GM19328 (cell line): ENCODE measurements at regions not wholly inside any gene's neighbourhood (a gene's known extent, or its start where the extent isn't known, plus 50 kb on each side); places are given as distances from the start of the nearest gene placed in this dataset.

Experiments used
- ATAC-seq: cut with Tn5 transposase; IDR thresholded peaks from one replicate; pipeline ENCODE4 v1.9.1; 2021; ENCODE audit warnings: mild to moderate bottlenecking, moderate library complexity; ENCODE audit not compliant: unreplicated experiment

GRCh38 chr12:114774699-114775098 lies 90.7 kb upstream of the TBX3 start:
- no peak for ATAC-seq

DNA sequence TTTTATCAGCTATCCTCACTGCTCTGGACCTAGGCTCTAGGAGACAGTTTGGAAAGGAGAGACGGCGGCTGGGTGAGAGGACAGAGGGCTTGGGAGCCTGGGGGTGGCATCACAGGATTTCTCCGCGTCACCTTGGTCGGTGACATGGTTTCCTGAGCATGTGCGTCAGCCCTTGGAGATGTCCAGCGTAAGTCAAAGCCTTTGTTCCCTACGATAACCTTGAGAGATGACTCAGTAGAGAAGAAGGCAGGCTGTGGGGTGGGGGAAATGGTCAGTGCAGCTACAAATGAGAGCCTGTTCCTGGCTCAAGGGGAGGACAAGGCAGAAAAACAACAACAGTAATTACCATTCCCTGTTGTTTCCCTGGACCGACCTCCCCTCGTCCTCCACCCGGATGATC lies 90.2 kb upstream of the TBX3 start:
- no peak for ATAC-seq

DNA sequence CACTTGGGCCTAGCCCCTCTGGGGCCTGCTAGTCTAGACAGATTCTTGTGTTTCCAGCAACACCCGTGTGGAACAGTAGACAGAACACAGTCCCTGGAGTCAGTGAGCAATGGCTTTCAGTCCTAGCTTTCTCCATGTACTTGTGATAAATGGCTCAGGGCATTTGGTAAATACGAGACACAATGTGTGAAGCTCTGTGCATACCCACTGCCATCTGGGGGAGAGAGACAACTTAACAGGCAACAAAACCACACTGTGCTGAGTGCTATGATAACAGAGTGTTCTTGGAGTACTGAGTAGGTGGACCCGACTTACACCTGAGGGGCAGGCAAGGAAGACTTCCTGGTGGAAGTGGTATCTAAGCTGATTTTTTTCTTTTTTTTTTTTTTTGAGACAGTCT lies 86.3 kb upstream of the TBX3 start:
- ATAC-seq = no peak

DNA sequence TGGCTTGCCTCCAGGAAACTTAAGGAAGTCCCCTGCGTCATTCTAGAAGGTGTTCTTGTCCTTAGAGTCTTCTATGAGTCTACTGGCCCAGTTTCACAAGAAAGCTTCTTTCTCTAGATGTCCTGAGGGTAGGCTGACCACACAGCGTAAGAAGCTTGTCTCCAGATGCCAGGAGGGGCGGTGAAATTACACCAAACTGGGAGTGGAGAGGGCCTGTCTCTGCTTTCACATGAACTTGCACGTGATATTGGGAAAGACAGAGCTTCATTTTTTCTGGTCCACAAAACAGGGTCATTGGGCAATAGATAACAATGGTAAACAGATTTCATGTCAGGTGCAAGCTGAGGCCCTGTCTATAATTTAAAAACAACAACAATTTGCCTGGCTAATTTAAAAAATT lies 85.7 kb upstream of the TBX3 start:
- no peak for ATAC-seq

DNA sequence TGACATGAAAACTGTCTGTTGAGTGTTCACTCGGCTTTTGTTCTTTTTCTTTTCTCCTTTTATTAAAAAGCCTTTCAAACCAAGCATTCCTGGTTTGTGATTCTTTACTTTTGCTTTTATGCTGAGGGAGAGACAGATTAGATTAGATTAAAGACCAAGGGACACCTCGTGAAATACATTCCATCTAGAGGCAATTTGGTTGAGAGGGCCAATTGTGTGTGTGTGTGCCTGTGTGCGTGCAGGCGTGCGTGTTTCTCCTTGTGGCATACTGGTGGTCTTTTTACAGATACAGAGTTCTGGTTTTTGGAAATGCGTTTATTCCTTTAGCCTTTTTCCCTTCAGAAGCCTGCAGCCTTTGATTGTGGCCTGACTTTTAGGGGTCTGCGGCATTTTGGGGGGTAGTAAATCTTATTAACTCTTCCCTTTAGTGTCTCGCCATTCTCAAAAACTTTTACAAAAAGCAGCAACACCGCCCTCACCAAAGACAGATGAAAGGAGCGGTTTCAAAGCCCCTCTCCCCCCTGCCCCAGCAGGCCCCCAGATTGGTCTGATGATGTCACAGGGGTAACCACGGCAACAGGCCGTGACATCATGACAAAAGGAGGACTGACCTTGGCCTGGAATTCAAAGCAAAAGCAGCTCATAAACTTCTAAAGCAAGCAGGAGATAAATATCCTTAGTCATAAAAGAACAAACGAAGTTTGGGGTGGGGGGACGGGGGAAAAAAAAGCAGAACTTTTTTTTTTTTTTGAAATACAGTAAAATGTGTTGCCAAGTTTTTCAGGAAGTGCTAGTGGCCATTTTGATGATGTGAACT lies 84.1 kb upstream of the TBX3 start:
- ATAC-seq = no peak

GRCh38 chr12:114767084-114767760 lies 83.2 kb upstream of the TBX3 start:
- no peak for ATAC-seq

DNA sequence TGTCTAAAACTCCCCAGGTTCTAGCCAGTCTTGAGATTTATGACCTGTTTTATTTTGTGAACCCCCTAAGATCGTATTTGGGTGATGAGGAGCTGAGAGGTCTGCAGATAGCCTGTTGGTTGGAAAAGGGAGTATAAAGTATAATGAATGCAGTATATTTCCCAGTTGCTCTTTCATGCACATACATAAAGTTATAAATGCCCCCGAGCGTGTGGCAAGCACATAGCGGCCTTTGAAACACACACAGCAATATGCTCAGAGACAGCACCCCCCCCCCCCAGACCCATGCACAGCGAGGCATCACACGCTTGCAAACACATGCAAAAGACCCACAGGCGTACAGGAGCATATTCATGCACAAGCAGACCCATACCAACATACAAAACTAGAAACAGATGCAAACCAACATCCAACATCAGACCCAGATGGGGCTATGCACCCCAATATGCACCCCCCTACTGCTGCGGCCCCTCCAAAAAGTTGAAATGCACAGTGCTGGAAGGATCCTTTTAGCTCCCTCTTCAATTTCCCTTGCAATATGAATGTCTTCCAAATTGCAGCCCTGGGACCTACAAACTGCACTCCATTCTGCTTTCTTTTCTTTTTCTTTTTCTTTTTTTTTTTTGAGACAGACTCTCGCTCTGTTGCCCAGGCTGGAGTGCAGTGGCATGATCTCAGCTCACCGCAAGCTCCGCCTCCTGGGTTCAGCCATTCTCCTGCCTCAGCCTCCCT lies 82.2 kb upstream of the TBX3 start:
- no peak for ATAC-seq

DNA sequence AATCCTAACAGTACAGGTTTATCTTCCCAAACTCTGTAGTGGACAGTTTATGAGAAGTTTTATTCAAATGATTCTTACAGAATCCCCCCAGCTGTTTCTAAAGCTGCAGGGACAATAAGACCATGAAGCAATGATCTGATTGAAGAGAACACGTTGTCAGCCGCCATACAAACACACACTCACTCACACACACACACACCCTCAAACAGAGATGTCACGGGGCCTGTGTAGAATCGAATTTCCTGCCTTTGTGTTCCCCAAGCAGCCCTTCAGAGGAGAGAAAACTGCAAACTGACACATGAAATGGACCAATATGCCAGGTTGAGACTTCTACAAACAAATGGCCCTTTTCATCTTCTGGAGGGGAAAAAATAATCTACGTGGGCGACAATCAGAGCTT lies 80.5 kb upstream of the TBX3 start:
- ATAC-seq = no peak

- no peak for ATAC-seq
Observed at GRCh38 chr12:114762490-114763110, 78.6 kb upstream of the TBX3 start.

DNA sequence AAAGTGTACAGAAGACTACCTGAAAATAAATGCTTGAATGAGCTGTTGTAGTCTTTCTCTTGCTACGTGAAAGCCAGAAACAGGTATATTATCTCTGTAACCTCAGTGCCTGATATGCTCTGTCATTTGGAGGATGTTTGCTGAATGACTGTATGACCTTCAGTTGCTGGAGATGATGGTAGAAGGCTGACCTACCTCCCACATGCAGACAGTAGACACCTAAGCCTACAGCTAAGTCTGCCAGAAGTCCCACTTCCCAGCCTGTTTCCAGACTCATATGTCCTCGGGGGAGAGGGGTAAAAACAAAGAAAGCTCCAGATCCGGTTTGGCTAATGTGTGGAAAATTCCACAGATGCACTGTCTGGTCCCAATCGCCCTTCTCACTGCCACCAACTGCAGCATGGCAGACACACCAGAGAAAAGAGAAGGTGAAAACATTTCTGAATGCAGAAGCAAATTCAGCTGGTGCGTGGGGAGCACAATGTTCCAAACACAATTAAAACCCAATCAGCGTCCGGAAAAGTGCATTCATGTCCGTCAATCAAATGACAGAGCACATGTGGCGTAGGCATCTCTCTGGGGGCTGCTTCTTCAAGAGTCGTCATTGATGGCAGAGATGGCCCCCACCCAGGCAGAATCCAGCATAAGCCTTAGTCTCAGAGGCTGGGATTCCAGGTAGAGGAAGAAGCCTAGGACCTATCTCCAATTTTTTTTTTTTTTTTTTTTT lies 76.3 kb upstream of the TBX3 start:
- no peak for ATAC-seq

GRCh38 chr12:114759635-114760034 lies 75.7 kb upstream of the TBX3 start:
- ATAC-seq = no peak

GRCh38 chr12:114757684-114758325 lies 73.8 kb upstream of the TBX3 start:
- ATAC-seq = no peak

DNA sequence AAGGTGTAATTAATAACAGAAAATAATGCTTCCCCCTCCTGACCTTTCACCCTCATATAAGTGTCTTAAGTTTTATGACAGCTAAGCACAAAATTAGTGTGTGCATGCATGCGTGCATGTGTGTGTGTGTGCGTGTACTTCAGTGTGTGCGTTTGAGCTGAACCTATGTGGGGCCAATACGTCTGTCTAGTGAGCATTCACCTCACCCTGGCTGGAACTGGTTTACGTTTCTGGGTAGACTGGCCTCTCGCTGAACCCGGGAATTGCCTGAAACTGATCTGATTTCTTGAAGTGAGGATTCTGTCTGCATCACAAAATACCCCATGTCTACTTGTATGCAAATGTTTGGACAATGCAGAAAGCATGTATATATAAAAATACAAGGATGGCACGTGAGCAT lies 68.2 kb upstream of the TBX3 start:
- no peak for ATAC-seq

DNA sequence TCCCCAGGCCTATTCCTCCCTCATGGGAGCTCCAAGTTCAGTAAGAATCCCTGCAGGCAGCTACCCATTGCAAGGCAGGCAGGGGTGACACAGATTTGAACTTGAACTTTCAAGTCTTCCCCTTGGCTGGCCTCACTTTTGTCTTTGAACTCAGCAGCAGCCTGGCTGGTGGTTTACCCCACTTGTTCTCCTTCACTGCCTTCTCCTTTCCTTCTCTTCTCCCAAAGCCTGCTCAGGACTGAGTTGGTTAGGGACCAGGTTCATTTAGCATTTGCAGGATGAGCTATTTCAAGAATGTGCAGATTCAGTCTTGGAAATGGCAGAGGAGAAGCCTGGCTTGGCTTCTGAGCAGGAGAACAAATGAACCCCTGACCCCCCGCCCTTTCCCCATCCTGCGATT lies 67.7 kb upstream of the TBX3 start:
- no peak for ATAC-seq

DNA sequence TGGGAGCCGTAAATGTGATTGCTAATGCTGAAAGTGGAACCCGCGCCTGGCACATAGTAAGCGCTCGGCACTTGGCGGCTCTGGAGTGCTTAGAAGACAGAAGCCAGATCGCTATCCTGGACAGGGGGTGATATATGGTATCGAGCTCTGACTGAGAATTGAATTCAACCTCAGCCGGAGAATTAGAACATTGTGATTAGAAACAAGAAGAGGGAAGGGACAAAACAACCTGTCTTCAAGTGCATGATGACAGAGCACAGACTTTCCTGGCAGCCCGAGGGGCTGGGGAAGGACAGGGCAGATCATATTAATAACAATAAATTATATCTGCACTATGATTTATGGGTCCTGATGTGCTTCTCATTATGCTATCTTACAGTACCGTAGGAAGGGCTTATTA lies 66.9 kb upstream of the TBX3 start:
- no peak for ATAC-seq

DNA sequence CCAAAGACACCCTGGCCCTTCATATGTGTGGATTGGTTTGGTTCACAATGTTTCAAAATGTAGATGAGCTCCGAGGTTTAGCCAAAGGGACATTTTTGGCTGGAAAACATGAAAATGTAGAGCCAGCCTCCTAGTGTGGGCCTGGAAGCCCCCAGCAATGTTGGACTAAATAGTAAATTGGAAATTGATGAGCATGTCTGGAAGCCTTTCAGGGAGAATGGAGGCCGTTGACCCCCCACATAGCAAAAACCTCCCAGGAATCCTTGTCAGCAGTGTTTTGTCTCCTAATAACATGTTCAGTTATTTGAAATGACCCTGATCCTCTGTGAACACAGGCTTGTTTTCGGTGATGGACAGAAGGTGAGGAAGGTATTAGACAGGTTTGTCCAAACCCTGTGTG lies 65.1 kb upstream of the TBX3 start:
- ATAC-seq = no peak

GRCh38 chr12:114747012-114747858 lies 63.3 kb upstream of the TBX3 start:
- ATAC-seq = no peak

DNA sequence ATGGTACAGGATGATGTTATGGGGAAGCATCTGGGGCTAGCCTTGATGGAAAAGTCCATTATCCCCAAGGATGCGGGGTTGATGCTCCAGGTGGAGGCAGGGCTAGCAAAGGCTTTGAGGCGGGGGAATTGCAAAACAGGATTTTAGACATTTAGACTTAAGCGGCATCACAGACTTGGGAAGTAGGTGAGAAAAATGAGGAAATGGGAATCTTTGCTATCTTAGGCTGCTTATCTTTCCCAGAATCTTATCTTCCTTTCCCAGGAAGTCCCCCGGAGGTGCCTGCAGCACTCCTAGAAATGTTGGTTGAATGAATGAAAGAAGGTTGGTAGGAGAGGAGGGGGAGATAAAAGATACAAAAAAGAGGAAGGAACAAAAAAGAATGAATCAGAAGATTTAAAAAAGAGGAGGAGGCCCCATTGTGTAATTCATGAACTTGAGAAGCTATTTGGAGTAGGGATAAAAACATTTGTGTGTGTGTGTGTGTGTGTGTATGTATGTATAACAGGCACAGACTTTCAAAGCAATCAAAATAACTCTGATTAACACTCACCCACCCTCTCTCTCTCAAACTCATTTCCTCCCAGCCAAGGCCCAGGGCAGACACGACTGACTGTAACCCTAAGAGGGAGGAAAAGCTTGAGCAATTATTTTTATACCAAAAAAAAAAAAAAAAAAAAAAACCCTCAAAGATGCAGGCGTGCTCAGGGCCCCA lies 62.5 kb upstream of the TBX3 start:
- no peak for ATAC-seq

- no peak for ATAC-seq
Observed at GRCh38 chr12:114744691-114745090, 60.7 kb upstream of the TBX3 start.
